ENCODE measurements at regions not wholly inside any gene's neighbourhood (a gene's known extent, or its start where the extent isn't known, plus 50 kb on each side); places are given as distances from the start of the nearest gene placed in this dataset.

- dilution Hi-C loops (cut with MboI; ENCODE audit: extremely low pct_ligation_motif_present, low sequenced_read_pairs), result no loop called here
- no peak for TF ChIP-seq GATA2 (IDR thresholded peaks at IDR 0.05; ENCODE audit: insufficient read depth, insufficient read length, low read depth, low read length)
- TF ChIP-seq POLR2AphosphoS5 (IDR thresholded peaks at IDR 0.05; ENCODE audit: insufficient read depth, low read depth, low read length), result no peak
- TF ChIP-seq MYC (IDR thresholded peaks at IDR 0.05; ENCODE audit: low read depth, low read length), result no peak
- TF ChIP-seq MAX (IDR thresholded peaks at IDR 0.05; ENCODE audit: insufficient read depth, insufficient read length), result no peak
- TF ChIP-seq EZH2 (IDR thresholded peaks at IDR 0.05; ENCODE audit: borderline replicate concordance, low read depth, low read length, severe bottlenecking), result no peak
- TF ChIP-seq POLR2A (IDR thresholded peaks at IDR 0.05; ENCODE audit: low read depth, low read length), result no peak
- no peak for TF ChIP-seq CTCF (IDR thresholded peaks at IDR 0.05; ENCODE audit: extremely low read depth in 1 of 2, insufficient read depth in 1 of 2, low read depth in 1 of 2, low read length in 2 of 2)
- no peak for TF ChIP-seq FOS (IDR thresholded peaks at IDR 0.05; ENCODE audit: borderline replicate concordance, insufficient read depth, low read length)
- TF ChIP-seq JUN (IDR thresholded peaks at IDR 0.05; ENCODE audit: borderline replicate concordance, insufficient read depth, insufficient read length, low read depth), result no peak
- no peak overlapping the region for H2AFZ ChIP-seq (ENCODE audit: low read depth, low read length)
- no peak overlapping the region for H3K4me3 ChIP-seq (replicated peaks in 1 of 3; ENCODE audit: insufficient read depth in 1 of 3, low read depth in 1 of 3, low read length in 3 of 3)
- no TSS peak for BruUV-seq (replicated peaks)
- FAIRE-seq (no peak), DNase-seq (ENCODE audit: low read depth, low spot score) (no peak)
- H4K20me1 ChIP-seq (replicated peaks; ENCODE audit: control insufficient read depth, extremely low read depth, insufficient read depth, low read length), result no peaks in the 10 kb centered on the region
- ChIA-PET POLR2A (no interaction called here), CTCF (no interaction called here)
- H3K9me1 ChIP-seq (replicated peaks; ENCODE audit: control insufficient read depth, extremely low read depth, insufficient read depth, low read length), result no peaks in the 10 kb centered on the region
- H3K79me2 ChIP-seq (ENCODE audit: control insufficient read depth, insufficient read depth, low read length), result no peaks in the 10 kb centered on the region
- intact Hi-C loops (cut with micrococcal nuclease), result no loop called here
- no peaks in the 10 kb centered on the region for H3K36me3 ChIP-seq (ENCODE audit: control insufficient read depth in 2 of 2, extremely low read depth in 1 of 2, insufficient read depth in 2 of 2, low read length in 2 of 2)
- no peak overlapping the region for H3K4me2 ChIP-seq (ENCODE audit: insufficient read depth, low read length)
- H3K27ac ChIP-seq (ENCODE audit: insufficient read depth, low read depth, low read length), result no peak overlapping the region
- no peak overlapping the region for H3K9ac ChIP-seq (replicated peaks; ENCODE audit: extremely low read depth, insufficient read depth, low read length)
- no peaks in the 10 kb centered on the region for H3K9me3 ChIP-seq (replicated peaks; ENCODE audit: control insufficient read depth, insufficient read depth, low read length)
- H3K4me1 ChIP-seq (ENCODE audit: control insufficient read depth, extremely low read depth, insufficient read depth, low read length), result no peaks in the 10 kb centered on the region
- H3K27me3 ChIP-seq (ENCODE audit: control insufficient read depth in 2 of 2, insufficient read depth in 2 of 2, low read length in 2 of 2), result peaks cover 7 to 16% of the 10 kb centered on the region in 2 experiments
Measured at GRCh38 chr20:1711826-1712601, 54.4 kb upstream of the SIRPG start.

All from endothelial cell of umbilical vein (primary cell).